Mucosa of descending colon (tissue), 3 donors: ENCODE measurements at regions not wholly inside any gene's neighbourhood (a gene's known extent, or its start where the extent isn't known, plus 50 kb on each side); places are given as distances from the start of the nearest gene placed in this dataset.

Experiments
- ATAC-seq: fragments of 200-7000 bp; cut with Tn5 transposase; one replicate; pipeline ENCODE4 v1.9.1; 2020; ENCODE audit warnings: mild to moderate bottlenecking, moderate library complexity
- DNase-seq, 3 donors: peaks; one replicate each; pipeline ENCODE4 v3.0.0-alpha.2; 2020
- H3K36me3 ChIP-seq: fragments of 200-600 bp; one replicate; pipeline ENCODE4 v1.8.0; 2021; ENCODE audit warnings: low read depth, mild to moderate bottlenecking
- H3K4me1 ChIP-seq: fragments of 200-600 bp; one replicate; pipeline ENCODE4 v1.8.0; 2021; ENCODE audit warnings: low read depth, mild to moderate bottlenecking
- H3K4me3 ChIP-seq: fragments of 200-600 bp; one replicate; pipeline ENCODE4 v1.8.0; 2021; ENCODE audit warnings: mild to moderate bottlenecking
- H3K9me3 ChIP-seq: fragments of 200-600 bp; one replicate; pipeline ENCODE4 v1.8.0; 2021; ENCODE audit warnings: mild to moderate bottlenecking
- CTCF ChIP-seq: fragments of 200-600 bp; IDR thresholded peaks from one replicate; pipeline ENCODE4 v1.8.0; 2022; ENCODE audit warnings: antibody characterized with exemption, mild to moderate bottlenecking
- intact Hi-C, 2 donors: fragments of 100-400 bp; cut with DNase I in 1 of 2; cut with micrococcal nuclease in 1 of 2; formaldehyde crosslinking; loops; one replicate each; pipeline versions ENCODE4 v1.11.0 to v1.11.1; 2022; cut with DNase I, micrococcal nuclease
- donor health status: DM: no; HTN: no; CAD: no; lungs with moderate emphysema.
- donor health status: DM: no; HTN: no; CAD: no.
- donor health status: DM: no; HTN: yes; CAD: no.

DNA sequence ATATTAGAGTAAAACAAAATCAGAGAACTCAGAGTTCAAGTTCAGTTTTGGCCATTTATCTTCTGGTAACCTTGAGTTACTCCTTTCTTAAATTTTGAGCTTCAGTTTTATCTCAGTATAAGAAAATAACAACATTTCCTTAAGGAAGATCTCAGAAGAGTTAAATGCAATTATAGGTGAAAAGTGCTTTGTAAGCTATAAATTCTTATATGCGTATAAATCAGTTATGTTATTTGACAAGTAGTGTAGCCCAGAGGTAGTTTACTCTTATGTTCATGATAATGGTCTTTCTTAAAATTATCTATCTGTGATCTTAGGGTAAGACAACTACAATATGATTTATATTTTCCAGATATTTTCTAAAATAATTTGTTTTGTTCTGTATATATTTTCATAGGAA lies 89.8 kb downstream of the LHX9 start:
- no peak overlapping the region for H3K4me3 ChIP-seq
- no peak for DNase-seq
- no peaks in the 10 kb centered on the region for H3K36me3 ChIP-seq
- TF ChIP-seq CTCF = no peak
- no peak for ATAC-seq
- intact Hi-C loops = no loop called here
- no peaks in the 10 kb centered on the region for H3K4me1 ChIP-seq
- H3K9me3 ChIP-seq = no peaks in the 10 kb centered on the region

GRCh38 chr1:198007687-198008607 lies 90.8 kb downstream of the LHX9 start:
- H3K4me1 ChIP-seq = no peaks in the 10 kb centered on the region
- no peak overlapping the region for H3K4me3 ChIP-seq
- DNase-seq (no peak), ATAC-seq (no peak)
- H3K36me3 ChIP-seq = no peaks in the 10 kb centered on the region
- intact Hi-C loops = no loop called here
- H3K9me3 ChIP-seq = no peaks in the 10 kb centered on the region
- no peak for TF ChIP-seq CTCF

GRCh38 chr1:198014355-198014754 lies 97.2 kb downstream of the LHX9 start:
- no peak for TF ChIP-seq CTCF
- ATAC-seq (no peak), DNase-seq (no peak)
- no peaks in the 10 kb centered on the region for H3K36me3 ChIP-seq
- H3K4me1 ChIP-seq = no peaks in the 10 kb centered on the region
- H3K9me3 ChIP-seq = no peaks in the 10 kb centered on the region
- no peak overlapping the region for H3K4me3 ChIP-seq
- intact Hi-C loops = no loop called here

- no peak for TF ChIP-seq CTCF
- H3K36me3 ChIP-seq = no peaks in the 10 kb centered on the region
- intact Hi-C loops = no loop called here
- H3K9me3 ChIP-seq = no peaks in the 10 kb centered on the region
- ATAC-seq (no peak), DNase-seq (no peak)
- H3K4me3 ChIP-seq = no peak overlapping the region
- H3K4me1 ChIP-seq = no peaks in the 10 kb centered on the region
Observed at GRCh38 chr1:198015309-198015708, 98.1 kb downstream of the LHX9 start.

DNA sequence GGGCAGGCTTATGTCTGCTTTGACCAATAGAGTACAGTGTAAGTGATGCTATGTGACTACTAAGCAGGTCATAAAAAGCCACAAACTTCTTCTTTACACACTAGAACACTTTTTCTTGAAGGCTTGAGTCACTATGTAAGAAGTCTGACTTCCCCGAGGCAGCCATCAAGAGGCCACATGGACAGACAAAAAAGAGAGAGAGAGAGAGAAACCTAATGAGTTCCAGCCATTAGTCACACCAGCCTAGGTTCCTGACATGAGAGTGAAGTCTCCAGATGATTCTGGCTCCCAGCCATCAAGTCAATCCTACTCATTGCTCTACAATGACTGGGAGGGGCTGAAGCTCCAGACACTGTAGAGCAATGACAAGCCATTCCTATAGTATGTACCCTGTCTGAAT lies 101.4 kb downstream of the LHX9 start:
- Histone ChIP-seq H3K9me3 (no peaks in the 10 kb centered on the region), H3K4me1 (no peaks in the 10 kb centered on the region), H3K4me3 (no peak overlapping the region), H3K36me3 (no peaks in the 10 kb centered on the region)
- DNase-seq (no peak), ATAC-seq (no peak)
- intact Hi-C loops = no loop called here
- no peak for TF ChIP-seq CTCF
